UCSD-AML1 (cell line): ENCODE measurements at regions not wholly inside any gene's neighbourhood (a gene's known extent, or its start where the extent isn't known, plus 50 kb on each side); places are given as distances from the start of the nearest gene placed in this dataset.

Experiments used
- DNase-seq: peaks from one replicate; lab custom pipeline; 2025; ENCODE audit not compliant: unreplicated experiment; lab: John Stamatoyannopoulos, UW

GRCh38 chr2:236654496-236654895 lies 84.9 kb downstream of the ACKR3 start:
- DNase-seq = no peak

GRCh38 chr2:236656166-236656565 lies 86.5 kb downstream of the ACKR3 start:
- no peak for DNase-seq

- DNase-seq = no peak
Observed at GRCh38 chr2:236656721-236657120, 87.1 kb downstream of the ACKR3 start.

- no peak for DNase-seq
Observed at GRCh38 chr2:236657215-236657614, 87.6 kb downstream of the ACKR3 start.

GRCh38 chr2:236657801-236658200 lies 88.2 kb downstream of the ACKR3 start:
- no peak for DNase-seq

- no peak for DNase-seq
Observed at GRCh38 chr2:236658974-236659757, 89.5 kb downstream of the ACKR3 start.

- DNase-seq = no peak
Observed at GRCh38 chr2:236659758-236660150, 90.1 kb downstream of the ACKR3 start.

- no peak for DNase-seq
Observed at GRCh38 chr2:236661061-236661761, 91.6 kb downstream of the ACKR3 start.

GRCh38 chr2:236661762-236662110 lies 92.1 kb downstream of the ACKR3 start:
- no peak for DNase-seq

- DNase-seq = no peak
Observed at GRCh38 chr2:236662231-236663185, 92.9 kb downstream of the ACKR3 start.

- no peak for DNase-seq
Observed at GRCh38 chr2:236663287-236664101, 93.9 kb downstream of the ACKR3 start.

- DNase-seq = no peak
Observed at GRCh38 chr2:236664136-236664535, 94.5 kb downstream of the ACKR3 start.

- DNase-seq = no peak
Observed at GRCh38 chr2:236665101-236665500, 95.5 kb downstream of the ACKR3 start.

- DNase-seq = no peak
Observed at GRCh38 chr2:236665572-236666118, 96.0 kb downstream of the ACKR3 start.

- DNase-seq = no peak
Observed at GRCh38 chr2:236666646-236667204, 97.1 kb downstream of the ACKR3 start.

- DNase-seq = no peak
Observed at GRCh38 chr2:236667526-236667925, 97.9 kb downstream of the ACKR3 start.

GRCh38 chr2:236668531-236668969 lies 98.9 kb downstream of the ACKR3 start:
- no peak for DNase-seq

GRCh38 chr2:236670235-236670620 lies 100.6 kb downstream of the ACKR3 start:
- DNase-seq = no peak

- no peak for DNase-seq
Observed at GRCh38 chr2:236671896-236672562, 102.4 kb downstream of the ACKR3 start.
